ENCODE measurements at regions not wholly inside any gene's neighbourhood (a gene's known extent, or its start where the extent isn't known, plus 50 kb on each side); places are given as distances from the start of the nearest gene placed in this dataset.

DNA sequence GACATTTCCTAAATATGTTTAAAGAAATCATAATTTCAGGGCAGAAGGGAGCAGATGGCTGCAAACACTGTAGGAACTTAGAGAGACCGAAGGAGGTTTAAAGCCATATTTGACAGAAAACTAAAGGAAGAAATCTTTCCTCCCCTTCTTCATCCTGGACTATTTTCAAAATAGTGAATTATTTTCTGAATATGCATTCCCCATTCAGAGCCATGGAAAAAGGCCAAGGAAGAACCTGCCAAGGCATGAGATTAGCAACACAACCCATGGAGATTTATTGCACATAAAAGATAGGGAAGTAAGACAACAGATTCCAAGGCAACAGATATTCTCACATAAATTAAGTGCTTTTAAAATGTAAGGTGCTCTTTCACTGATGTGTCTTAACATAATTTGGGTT, 233.3 kb upstream of the ADAMTS16 start:
- H3K27ac ChIP-seq (ENCODE audit: low read length), result no peak overlapping the region
- H2AFZ ChIP-seq (ENCODE audit: low read length), result no peak overlapping the region
- H3F3A ChIP-seq (ENCODE audit: insufficient read depth, low read length), result no peaks in the 10 kb centered on the region
- H3K4me1 ChIP-seq (ENCODE audit: low read length), result no peaks in the 10 kb centered on the region
- no peaks in the 10 kb centered on the region for H3K9me3 ChIP-seq (replicated peaks; ENCODE audit: insufficient read depth, low read length)
- H3K27me3 ChIP-seq (replicated peaks; ENCODE audit: insufficient read depth, low read length), result no peaks in the 10 kb centered on the region
- TF ChIP-seq EZH2 (optimal IDR thresholded peaks at IDR 0.05; ENCODE audit: low read depth, low read length) (no peak), CTCF (IDR thresholded peaks at IDR 0.05; ENCODE audit: low read length) (no peak), EZH2phosphoT487 (IDR thresholded peaks at IDR 0.05; ENCODE audit: low read length) (no peak)
- H3K4me3 ChIP-seq (ENCODE audit: low read length), result no peak overlapping the region
- H3K4me2 ChIP-seq (ENCODE audit: low read depth, low read length), result no peak overlapping the region
- DNase-seq, result no peak
- no peaks in the 10 kb centered on the region for H3K9me2 ChIP-seq (replicated peaks; ENCODE audit: insufficient read depth, low read length)
- H3K36me3 ChIP-seq (replicated peaks; ENCODE audit: insufficient read depth, low read length), result no peaks in the 10 kb centered on the region
- no peak overlapping the region for H3K9ac ChIP-seq (ENCODE audit: low read length)
- H3K79me2 ChIP-seq (ENCODE audit: low read length), result no peaks in the 10 kb centered on the region
- H4K20me1 ChIP-seq (ENCODE audit: insufficient read depth, low read length), result no peaks in the 10 kb centered on the region

GRCh38 chr5:4907571-4907970, 232.6 kb upstream of the ADAMTS16 start:
- Histone ChIP-seq H3K79me2 (ENCODE audit: low read length) (no peaks in the 10 kb centered on the region), H3F3A (ENCODE audit: insufficient read depth, low read length) (no peaks in the 10 kb centered on the region), H3K36me3 (replicated peaks; ENCODE audit: insufficient read depth, low read length) (no peaks in the 10 kb centered on the region), H2AFZ (ENCODE audit: low read length) (no peak overlapping the region), H3K4me1 (ENCODE audit: low read length) (no peaks in the 10 kb centered on the region), H3K9me3 (replicated peaks; ENCODE audit: insufficient read depth, low read length) (no peaks in the 10 kb centered on the region), H3K27me3 (replicated peaks; ENCODE audit: insufficient read depth, low read length) (no peaks in the 10 kb centered on the region), H3K4me2 (ENCODE audit: low read depth, low read length) (no peak overlapping the region), H3K9me2 (replicated peaks; ENCODE audit: insufficient read depth, low read length) (no peaks in the 10 kb centered on the region), H3K9ac (ENCODE audit: low read length) (no peak overlapping the region), H4K20me1 (ENCODE audit: insufficient read depth, low read length) (no peaks in the 10 kb centered on the region), H3K27ac (ENCODE audit: low read length) (no peak overlapping the region), H3K4me3 (ENCODE audit: low read length) (no peak overlapping the region)
- DNase-seq, result no peak
- no peak for TF ChIP-seq CTCF (IDR thresholded peaks at IDR 0.05; ENCODE audit: low read length)
- TF ChIP-seq EZH2 (optimal IDR thresholded peaks at IDR 0.05; ENCODE audit: low read depth, low read length), result no peak
- no peak for TF ChIP-seq EZH2phosphoT487 (IDR thresholded peaks at IDR 0.05; ENCODE audit: low read length)

GRCh38 chr5:4909086-4909485, 231.0 kb upstream of the ADAMTS16 start:
- Histone ChIP-seq H3K9me2 (replicated peaks; ENCODE audit: insufficient read depth, low read length) (no peaks in the 10 kb centered on the region), H3K27me3 (replicated peaks; ENCODE audit: insufficient read depth, low read length) (no peaks in the 10 kb centered on the region), H3K27ac (ENCODE audit: low read length) (no peak overlapping the region), H3K9me3 (replicated peaks; ENCODE audit: insufficient read depth, low read length) (no peaks in the 10 kb centered on the region), H3K4me3 (ENCODE audit: low read length) (no peak overlapping the region), H3K9ac (ENCODE audit: low read length) (no peak overlapping the region), H4K20me1 (ENCODE audit: insufficient read depth, low read length) (no peaks in the 10 kb centered on the region), H3F3A (ENCODE audit: insufficient read depth, low read length) (no peaks in the 10 kb centered on the region), H3K4me2 (ENCODE audit: low read depth, low read length) (no peak overlapping the region), H2AFZ (ENCODE audit: low read length) (no peak overlapping the region), H3K79me2 (ENCODE audit: low read length) (no peaks in the 10 kb centered on the region), H3K4me1 (ENCODE audit: low read length) (no peaks in the 10 kb centered on the region), H3K36me3 (replicated peaks; ENCODE audit: insufficient read depth, low read length) (no peaks in the 10 kb centered on the region)
- no peak for DNase-seq
- TF ChIP-seq EZH2 (optimal IDR thresholded peaks at IDR 0.05; ENCODE audit: low read depth, low read length) (no peak), EZH2phosphoT487 (IDR thresholded peaks at IDR 0.05; ENCODE audit: low read length) (no peak), CTCF (IDR thresholded peaks at IDR 0.05; ENCODE audit: low read length) (no peak)

Measured in MM.1S (cell line).